ENCODE measurements at regions not wholly inside any gene's neighbourhood (a gene's known extent, or its start where the extent isn't known, plus 50 kb on each side); places are given as distances from the start of the nearest gene placed in this dataset.

- no peak for DNase-seq
These were observed 2180.1 kb downstream of the TP53TG3F start for GRCh38 chr16:35639233-35640205.

- DNase-seq: no peak
These were observed 2183.0 kb downstream of the TP53TG3F start for GRCh38 chr16:35642322-35642835.

- no peak for DNase-seq
These were observed 2192.4 kb downstream of the TP53TG3F start for GRCh38 chr16:35651841-35652240.

GRCh38 chr16:35664091-35664693, 2204.8 kb downstream of the TP53TG3F start:
- DNase-seq: no peak

- no peak for DNase-seq
These were observed 2225.7 kb downstream of the TP53TG3F start for GRCh38 chr16:35685085-35685484.

- no peak for DNase-seq
These were observed 2227.2 kb downstream of the TP53TG3F start for GRCh38 chr16:35686595-35686994.

- DNase-seq: no peak
These were observed 2227.7 kb downstream of the TP53TG3F start for GRCh38 chr16:35687071-35687470.

GRCh38 chr16:35687781-35688180, 2228.4 kb downstream of the TP53TG3F start:
- no peak for DNase-seq

GRCh38 chr16:35689764-35690163, 2230.4 kb downstream of the TP53TG3F start:
- no peak for DNase-seq

- no peak for DNase-seq
These were observed 2231.0 kb downstream of the TP53TG3F start for GRCh38 chr16:35690413-35690812.

GRCh38 chr16:35691057-35691456, 2231.6 kb downstream of the TP53TG3F start:
- no peak for DNase-seq

- no peak for DNase-seq
These were observed 2233.4 kb downstream of the TP53TG3F start for GRCh38 chr16:35692824-35693223.

GRCh38 chr16:35706901-35707300, 2247.5 kb downstream of the TP53TG3F start:
- DNase-seq: no peak

- no peak for DNase-seq
These were observed 2252.0 kb downstream of the TP53TG3F start for GRCh38 chr16:35711435-35711834.

- DNase-seq: no peak
These were observed 2252.5 kb downstream of the TP53TG3F start for GRCh38 chr16:35711958-35712357.

- no peak for DNase-seq
These were observed 2254.6 kb downstream of the TP53TG3F start for GRCh38 chr16:35713762-35714650.

GRCh38 chr16:35714665-35715064, 2255.3 kb downstream of the TP53TG3F start:
- DNase-seq: no peak

- no peak for DNase-seq
These were observed 2265.1 kb downstream of the TP53TG3F start for GRCh38 chr16:35724551-35724950.

- DNase-seq: no peak
These were observed 2266.5 kb downstream of the TP53TG3F start for GRCh38 chr16:35725949-35726348.

GRCh38 chr16:35730251-35730650, 2270.8 kb downstream of the TP53TG3F start:
- DNase-seq: no peak

GRCh38 chr16:35731341-35732040, 2272.1 kb downstream of the TP53TG3F start:
- no peak for DNase-seq

All from muscle of back (tissue), 3 donors.